BLaER1 (cell line): ENCODE measurements at regions not wholly inside any gene's neighbourhood (a gene's known extent, or its start where the extent isn't known, plus 50 kb on each side); places are given as distances from the start of the nearest gene placed in this dataset.
A peak's percentile ranks its signal among the peaks of the same experiment; 100 is the strongest.

Experiments used
- H3K27ac ChIP-seq: shearing (Covaris generic); formaldehyde crosslinking; 2 replicates; pipeline ENCODE4 v1.8.1; 2022
- H3K27me3 ChIP-seq: shearing (Covaris generic); formaldehyde crosslinking; 2 replicates; pipeline ENCODE4 v1.8.1; 2022
- H3K36me3 ChIP-seq: shearing (Covaris generic); formaldehyde crosslinking; 2 replicates; pipeline ENCODE4 v1.8.1; 2022
- H3K4me1 ChIP-seq: shearing (Covaris generic); formaldehyde crosslinking; 2 replicates; pipeline ENCODE4 v1.8.1; 2022
- H3K4me2 ChIP-seq: shearing (Covaris generic); formaldehyde crosslinking; 2 replicates; pipeline ENCODE4 v1.8.1; 2022
- H3K4me3 ChIP-seq: shearing (Covaris generic); formaldehyde crosslinking; 2 replicates; pipeline ENCODE4 v1.8.1; 2022
- H3K9ac ChIP-seq: shearing (Covaris generic); formaldehyde crosslinking; 2 replicates; pipeline ENCODE4 v1.8.1; 2022
- H3K9me3 ChIP-seq: shearing (Covaris generic); formaldehyde crosslinking; 2 replicates; pipeline ENCODE4 v1.8.1; 2022
- H4K20me1 ChIP-seq: shearing (Covaris generic); formaldehyde crosslinking; 2 replicates; pipeline ENCODE4 v1.8.1; 2022
- Cebpa-rat ChIP-seq: shearing (Covaris generic); IDR thresholded peaks from 2 replicates; pipeline ENCODE4 v1.8.1; 2022

DNA sequence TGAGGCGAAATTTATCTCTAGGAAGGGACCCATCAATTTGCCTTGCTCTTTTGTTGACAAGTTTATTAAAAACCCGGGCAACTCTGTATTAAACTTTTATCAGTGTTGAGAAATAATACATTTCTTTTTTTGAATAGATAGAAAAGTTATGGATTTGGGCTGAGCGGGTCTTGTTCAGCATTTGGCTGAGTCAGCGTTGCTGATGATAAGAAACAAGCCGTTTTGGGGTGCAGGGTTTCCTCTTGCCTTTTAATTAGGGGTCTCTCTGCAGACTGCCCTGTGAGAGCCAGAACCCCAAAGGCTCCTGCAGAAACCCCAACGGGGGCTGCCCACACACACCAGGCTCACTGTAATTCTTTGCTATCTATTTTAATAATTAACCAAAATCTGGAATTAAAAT is 82.1 kb upstream of the SLCO4A1 start:
- Histone ChIP-seq H4K20me1 (peaks cover 21% of the 10 kb centered on the region; the same call in 1 of the 2 replicates), H3K36me3 (no peaks in the 10 kb centered on the region), H3K9me3 (no peaks in the 10 kb centered on the region), H3K27ac (no peak overlapping the region), H3K4me3 (no peak overlapping the region), H3K4me2 (no peak overlapping the region), H3K4me1 (peaks cover 82% of the 10 kb centered on the region), H3K9ac (no peak overlapping the region), H3K27me3 (peaks cover 6% of the 10 kb centered on the region; the same call in 1 of the 2 replicates)
- no peak for TF ChIP-seq Cebpa-rat

DNA sequence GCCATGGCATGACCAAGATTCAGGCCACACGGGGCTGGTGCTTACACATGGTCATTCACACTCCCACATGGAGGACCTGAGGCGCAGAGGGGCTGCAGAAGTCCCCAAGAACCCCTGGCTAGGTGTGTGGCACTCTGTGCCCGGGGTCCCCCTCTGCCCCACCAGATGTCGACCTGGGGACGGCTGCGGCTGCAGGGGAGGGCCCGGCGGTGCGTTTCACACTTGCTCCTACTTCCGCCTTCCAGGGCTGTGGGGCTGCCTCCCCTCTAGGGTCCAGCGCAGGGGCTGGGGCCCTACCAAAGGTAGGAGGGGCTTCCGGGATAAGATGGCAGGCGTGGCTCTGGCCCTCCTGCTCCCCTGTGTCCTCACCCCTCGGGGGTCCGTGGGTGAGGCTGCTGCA is 81.1 kb upstream of the SLCO4A1 start:
- Histone ChIP-seq H3K9me3 (no peaks in the 10 kb centered on the region), H3K36me3 (no peaks in the 10 kb centered on the region), H4K20me1 (0 out of 2 replicates have a peak, but pooled peaks cover 11% of the 10 kb centered on the region), H3K9ac (no peak overlapping the region), H3K4me3 (peak overlapping the region; percentile 15; the same call in 1 of the 2 replicates), H3K4me2 (peak overlapping the region; percentile 74), H3K27me3 (peaks cover 5% of the 10 kb centered on the region; the same call in 1 of the 2 replicates), H3K27ac (peak overlapping the region; percentile 56), H3K4me1 (peaks cover 72% of the 10 kb centered on the region)
- no peak for TF ChIP-seq Cebpa-rat

- H3K36me3 ChIP-seq = no peaks in the 10 kb centered on the region
- peak overlapping the region; percentile 15 for H3K4me3 ChIP-seq
- H4K20me1 ChIP-seq = 0 out of 2 replicates have a peak, but pooled peaks cover 6% of the 10 kb centered on the region
- H3K4me1 ChIP-seq = peaks cover 64% of the 10 kb centered on the region
- H3K4me2 ChIP-seq = peak overlapping the region; percentile 74
- peak overlapping the region; percentile 56 for H3K27ac ChIP-seq
- peaks cover 5% of the 10 kb centered on the region; the same call in 1 of the 2 replicates for H3K27me3 ChIP-seq
- H3K9ac ChIP-seq = peak overlapping the region; percentile 20; the same call in 1 of the 2 replicates
- no peak for TF ChIP-seq Cebpa-rat
- no peaks in the 10 kb centered on the region for H3K9me3 ChIP-seq
These were observed 80.4 kb upstream of the SLCO4A1 start for GRCh38 chr20:62561948-62562347.

- Histone ChIP-seq H4K20me1 (no peaks in the 10 kb centered on the region), H3K9me3 (no peaks in the 10 kb centered on the region), H3K9ac (no peak overlapping the region), H3K27ac (peak overlapping the region; percentile 56), H3K4me2 (peak overlapping the region; percentile 74), H3K4me1 (peaks cover 55% of the 10 kb centered on the region), H3K36me3 (no peaks in the 10 kb centered on the region), H3K4me3 (no peak overlapping the region), H3K27me3 (peaks cover 5% of the 10 kb centered on the region; the same call in 1 of the 2 replicates)
- TF ChIP-seq Cebpa-rat = no peak
These were observed 79.5 kb upstream of the SLCO4A1 start for GRCh38 chr20:62562831-62563230.

DNA sequence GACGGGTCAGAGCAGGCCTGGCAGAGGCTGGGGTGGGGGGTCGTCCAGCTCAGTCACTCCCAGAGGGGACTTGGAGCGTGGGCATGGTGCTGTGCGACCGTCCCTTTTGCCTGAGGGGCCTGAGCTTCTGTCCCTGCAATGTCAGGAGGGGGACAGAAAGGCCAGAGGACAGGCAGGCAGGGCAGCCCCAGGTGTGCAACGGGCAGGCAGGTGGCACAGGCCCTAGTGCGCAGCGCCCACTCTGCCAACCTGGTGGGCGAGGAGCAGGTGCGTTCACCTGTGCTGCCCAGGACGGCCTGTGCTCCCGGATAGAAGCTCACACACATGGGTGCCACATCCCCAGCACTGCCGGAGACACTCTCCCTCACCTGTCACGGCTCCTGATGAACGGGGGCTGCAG is 78.7 kb upstream of the SLCO4A1 start:
- H3K36me3 ChIP-seq = no peaks in the 10 kb centered on the region
- no peak overlapping the region for H3K4me3 ChIP-seq
- no peaks in the 10 kb centered on the region for H4K20me1 ChIP-seq
- H3K9ac ChIP-seq = no peak overlapping the region
- peaks cover 48% of the 10 kb centered on the region for H3K4me1 ChIP-seq
- H3K27ac ChIP-seq = no peak overlapping the region
- TF ChIP-seq Cebpa-rat = no peak
- H3K27me3 ChIP-seq = peaks cover 5% of the 10 kb centered on the region; the same call in 1 of the 2 replicates
- no peaks in the 10 kb centered on the region for H3K9me3 ChIP-seq
- H3K4me2 ChIP-seq = no peak overlapping the region

GRCh38 chr20:62564456-62565245 is 77.7 kb upstream of the SLCO4A1 start:
- TF ChIP-seq Cebpa-rat = no peak
- Histone ChIP-seq H3K4me1 (peaks cover 41% of the 10 kb centered on the region), H3K27ac (no peak overlapping the region), H3K9me3 (no peaks in the 10 kb centered on the region), H3K27me3 (peaks cover 5% of the 10 kb centered on the region; the same call in 1 of the 2 replicates), H4K20me1 (no peaks in the 10 kb centered on the region), H3K4me2 (no peak overlapping the region), H3K4me3 (no peak overlapping the region), H3K36me3 (no peaks in the 10 kb centered on the region), H3K9ac (no peak overlapping the region)

- Histone ChIP-seq H3K9me3 (no peaks in the 10 kb centered on the region), H3K36me3 (no peaks in the 10 kb centered on the region), H3K9ac (no peak overlapping the region), H3K27me3 (no peaks in the 10 kb centered on the region), H3K27ac (no peak overlapping the region), H3K4me1 (peaks cover 31% of the 10 kb centered on the region), H4K20me1 (no peaks in the 10 kb centered on the region), H3K4me2 (no peak overlapping the region), H3K4me3 (no peak overlapping the region)
- no peak for TF ChIP-seq Cebpa-rat
These were observed 76.0 kb upstream of the SLCO4A1 start for GRCh38 chr20:62566266-62566665.

DNA sequence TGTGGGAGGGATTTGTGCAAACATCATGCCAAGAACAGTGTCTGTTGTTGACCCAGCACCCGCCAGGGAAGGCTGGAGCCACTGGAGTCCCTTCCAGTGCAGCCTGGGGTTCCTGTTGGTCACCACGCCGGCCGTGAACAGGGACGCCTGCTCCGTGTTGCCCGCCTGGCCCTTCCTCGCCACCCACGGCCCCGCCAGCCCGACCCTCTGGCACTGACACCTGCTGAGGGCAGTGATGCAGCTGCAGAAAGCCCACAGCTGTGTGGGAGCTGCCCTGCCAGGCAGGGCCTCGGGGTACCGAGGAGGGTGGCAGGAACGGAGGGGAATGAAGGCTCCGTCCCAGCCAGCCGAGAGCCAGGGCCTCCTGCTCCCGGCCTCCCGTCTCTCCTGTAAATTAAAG is 75.5 kb upstream of the SLCO4A1 start:
- TF ChIP-seq Cebpa-rat = no peak
- Histone ChIP-seq H3K9me3 (no peaks in the 10 kb centered on the region), H3K4me3 (no peak overlapping the region), H4K20me1 (no peaks in the 10 kb centered on the region), H3K4me1 (peaks cover 26% of the 10 kb centered on the region), H3K27ac (no peak overlapping the region), H3K36me3 (no peaks in the 10 kb centered on the region), H3K9ac (no peak overlapping the region), H3K4me2 (no peak overlapping the region), H3K27me3 (no peaks in the 10 kb centered on the region)

GRCh38 chr20:62567246-62568044 is 74.9 kb upstream of the SLCO4A1 start:
- H4K20me1 ChIP-seq = no peaks in the 10 kb centered on the region
- no peaks in the 10 kb centered on the region for H3K27me3 ChIP-seq
- H3K36me3 ChIP-seq = no peaks in the 10 kb centered on the region
- H3K4me1 ChIP-seq = peaks cover 26% of the 10 kb centered on the region
- H3K9me3 ChIP-seq = no peaks in the 10 kb centered on the region
- H3K9ac ChIP-seq = no peak overlapping the region
- no peak for TF ChIP-seq Cebpa-rat
- no peak overlapping the region for H3K27ac ChIP-seq
- no peak overlapping the region for H3K4me3 ChIP-seq
- no peak overlapping the region for H3K4me2 ChIP-seq

DNA sequence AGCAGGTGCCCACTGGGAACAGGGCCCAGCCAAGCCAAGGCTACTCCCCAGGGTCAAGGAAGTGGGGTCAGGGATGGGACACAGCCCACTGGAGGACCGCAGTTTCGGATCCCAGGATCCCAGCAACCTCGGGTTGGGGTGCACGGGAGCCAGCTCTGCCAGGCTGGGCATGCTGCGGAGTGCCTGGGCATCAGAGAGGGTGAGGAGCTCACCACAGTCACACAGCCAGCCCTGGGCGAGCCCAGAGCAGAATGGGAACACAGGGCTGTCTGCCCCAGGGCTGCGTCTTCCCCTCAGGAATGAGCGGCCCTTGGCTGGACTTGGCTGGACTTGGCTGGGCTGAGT is 74.3 kb upstream of the SLCO4A1 start:
- Histone ChIP-seq H3K27me3 (no peaks in the 10 kb centered on the region), H3K4me3 (no peak overlapping the region), H3K4me2 (no peak overlapping the region), H3K4me1 (peaks cover 23% of the 10 kb centered on the region), H4K20me1 (no peaks in the 10 kb centered on the region), H3K9ac (no peak overlapping the region), H3K27ac (no peak overlapping the region), H3K36me3 (no peaks in the 10 kb centered on the region), H3K9me3 (no peaks in the 10 kb centered on the region)
- no peak for TF ChIP-seq Cebpa-rat
